Activated T-cell treated with anti-CD3 and anti-CD28 coated beads, Interleukin-2, amount 50 U/mL, for 24 hours (primary cell): ENCODE measurements at regions not wholly inside any gene's neighbourhood (a gene's known extent, or its start where the extent isn't known, plus 50 kb on each side); places are given as distances from the start of the nearest gene placed in this dataset.

ENCODE experiments used
- DNase-seq: peaks from one replicate; pipeline ENCODE4 v3.0.0-alpha.2; 2020
- H3K27ac Mint-ChIP-seq: 2 replicates; pipeline ENCODE4 v1.8.0; 2020; ENCODE audit warnings: mild to moderate bottlenecking, mixed read lengths
- H3K27me3 Mint-ChIP-seq: 2 replicates; pipeline ENCODE4 v1.8.0; 2020; ENCODE audit warnings: mixed read lengths
- H3K36me3 Mint-ChIP-seq: 2 replicates; pipeline ENCODE4 v1.8.0; 2020; ENCODE audit warnings: low read depth, mixed read lengths
- H3K4me1 Mint-ChIP-seq: 2 replicates; pipeline ENCODE4 v1.8.0; 2020; ENCODE audit warnings: low read depth, mixed read lengths
- H3K4me3 Mint-ChIP-seq: 2 replicates; pipeline ENCODE4 v1.8.0; 2020; ENCODE audit warnings: mild to moderate bottlenecking, moderate library complexity, mixed read lengths
- H3K9me3 Mint-ChIP-seq: 2 replicates; pipeline ENCODE4 v1.8.0; 2020; ENCODE audit warnings: mixed read lengths

GRCh38 chr12:20196767-20197166, 171.6 kb upstream of the PDE3A start:
- no peak overlapping the region for H3K4me3 Mint-ChIP-seq
- no peaks in the 10 kb centered on the region for H3K36me3 Mint-ChIP-seq
- DNase-seq: no peak
- no peak overlapping the region for H3K27ac Mint-ChIP-seq
- H3K9me3 Mint-ChIP-seq: peaks cover 5% of the 10 kb centered on the region
- H3K27me3 Mint-ChIP-seq: no peaks in the 10 kb centered on the region
- H3K4me1 Mint-ChIP-seq: no peaks in the 10 kb centered on the region

GRCh38 chr12:20197411-20197810, 170.9 kb upstream of the PDE3A start:
- Mint-ChIP-seq H3K4me1 (no peaks in the 10 kb centered on the region), H3K27ac (no peak overlapping the region), H3K36me3 (no peaks in the 10 kb centered on the region), H3K27me3 (no peaks in the 10 kb centered on the region), H3K9me3 (peaks cover 3% of the 10 kb centered on the region), H3K4me3 (no peak overlapping the region)
- no peak for DNase-seq

- H3K4me3 Mint-ChIP-seq: no peak overlapping the region
- no peak overlapping the region for H3K27ac Mint-ChIP-seq
- peaks cover 3% of the 10 kb centered on the region for H3K9me3 Mint-ChIP-seq
- H3K27me3 Mint-ChIP-seq: no peaks in the 10 kb centered on the region
- DNase-seq: no peak
- no peaks in the 10 kb centered on the region for H3K4me1 Mint-ChIP-seq
- H3K36me3 Mint-ChIP-seq: no peaks in the 10 kb centered on the region
These were observed 168.6 kb upstream of the PDE3A start for GRCh38 chr12:20199780-20200179.

DNA sequence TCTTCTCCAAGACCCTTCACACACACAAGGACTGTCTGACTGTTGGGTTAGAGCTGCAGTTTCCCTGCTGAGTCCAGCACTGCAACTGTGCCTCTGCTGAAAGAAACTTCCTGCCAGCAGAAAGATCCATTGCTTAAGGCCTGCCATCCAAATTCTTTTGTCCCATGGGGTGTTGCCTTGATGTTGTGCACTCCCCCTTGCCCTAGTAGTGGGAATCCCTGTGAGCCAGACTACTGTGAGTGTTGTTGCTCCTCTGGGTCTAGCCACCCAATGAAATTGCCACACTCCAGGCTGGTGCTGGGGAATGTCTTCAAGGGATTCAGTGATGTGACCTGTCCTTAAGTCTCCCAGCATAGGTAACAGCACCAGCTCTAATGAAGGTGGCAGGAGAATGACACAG, 166.6 kb upstream of the PDE3A start:
- Mint-ChIP-seq H3K36me3 (no peaks in the 10 kb centered on the region), H3K27me3 (no peaks in the 10 kb centered on the region), H3K27ac (no peak overlapping the region), H3K4me1 (no peaks in the 10 kb centered on the region), H3K4me3 (no peak overlapping the region), H3K9me3 (no peaks in the 10 kb centered on the region)
- DNase-seq: no peak

DNA sequence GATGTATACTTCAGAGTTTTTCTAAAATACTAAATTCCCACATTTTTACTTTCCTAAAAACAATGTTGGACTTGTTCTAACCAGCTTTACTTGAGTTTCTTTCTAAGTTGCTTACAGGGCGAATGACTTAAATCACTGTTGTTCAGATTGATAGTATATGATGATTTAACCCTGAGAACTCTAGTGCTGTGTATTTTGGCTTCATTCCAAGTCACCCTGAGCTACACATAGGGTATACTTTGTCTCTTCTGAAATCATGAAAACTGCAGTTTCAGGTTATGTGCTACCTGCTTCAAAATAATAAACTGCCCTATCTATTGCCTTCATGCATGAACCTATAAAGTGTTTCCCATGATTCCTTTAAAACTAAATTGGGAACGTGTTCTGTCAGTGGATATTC, 162.5 kb upstream of the PDE3A start:
- Mint-ChIP-seq H3K36me3 (no peaks in the 10 kb centered on the region), H3K4me3 (no peak overlapping the region), H3K27me3 (no peaks in the 10 kb centered on the region), H3K9me3 (no peaks in the 10 kb centered on the region), H3K27ac (no peak overlapping the region), H3K4me1 (no peaks in the 10 kb centered on the region)
- no peak for DNase-seq

GRCh38 chr12:20206410-20206809, 161.9 kb upstream of the PDE3A start:
- no peak for DNase-seq
- Mint-ChIP-seq H3K27me3 (no peaks in the 10 kb centered on the region), H3K36me3 (no peaks in the 10 kb centered on the region), H3K9me3 (no peaks in the 10 kb centered on the region), H3K4me3 (no peak overlapping the region), H3K4me1 (no peaks in the 10 kb centered on the region), H3K27ac (no peak overlapping the region)

DNA sequence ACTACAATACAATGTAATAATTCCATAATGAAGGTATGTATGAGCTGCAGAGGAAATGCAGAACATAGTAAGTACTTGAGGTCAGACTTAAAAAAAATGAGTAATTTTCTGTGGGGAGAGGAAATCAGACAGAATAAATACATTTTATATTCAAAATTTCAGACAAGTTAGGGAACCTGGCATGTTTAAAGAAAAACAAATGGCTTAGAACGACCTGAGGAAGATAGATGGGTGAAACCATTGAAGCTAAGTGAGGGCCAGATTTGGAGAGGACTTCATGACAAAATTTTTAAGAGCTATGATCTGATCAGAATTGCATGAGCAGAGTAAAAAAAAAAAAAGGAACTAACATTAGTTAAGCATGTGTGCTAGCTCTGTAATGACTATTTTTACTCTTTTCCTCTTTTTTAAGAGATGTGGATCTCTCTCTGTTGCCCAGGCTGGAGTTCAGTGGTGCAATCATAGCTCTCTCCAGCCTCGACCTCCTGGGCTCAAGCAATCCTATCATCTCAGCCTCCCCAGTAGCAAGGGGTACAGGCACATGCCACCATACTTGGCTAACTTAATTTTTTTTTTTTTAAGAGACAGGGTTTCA, 157.6 kb upstream of the PDE3A start:
- Mint-ChIP-seq H3K9me3 (no peaks in the 10 kb centered on the region), H3K4me1 (no peaks in the 10 kb centered on the region), H3K27me3 (no peaks in the 10 kb centered on the region), H3K27ac (no peak overlapping the region), H3K4me3 (no peak overlapping the region), H3K36me3 (no peaks in the 10 kb centered on the region)
- DNase-seq: no peak

- Mint-ChIP-seq H3K27me3 (no peaks in the 10 kb centered on the region), H3K9me3 (no peaks in the 10 kb centered on the region), H3K36me3 (no peaks in the 10 kb centered on the region), H3K27ac (no peak overlapping the region), H3K4me3 (no peak overlapping the region), H3K4me1 (no peaks in the 10 kb centered on the region)
- no peak for DNase-seq
These were observed 156.8 kb upstream of the PDE3A start for GRCh38 chr12:20211541-20211940.

GRCh38 chr12:20211981-20212421, 156.3 kb upstream of the PDE3A start:
- Mint-ChIP-seq H3K36me3 (no peaks in the 10 kb centered on the region), H3K9me3 (no peaks in the 10 kb centered on the region), H3K27ac (no peak overlapping the region), H3K4me1 (no peaks in the 10 kb centered on the region), H3K4me3 (no peak overlapping the region), H3K27me3 (no peaks in the 10 kb centered on the region)
- no peak for DNase-seq

GRCh38 chr12:20212658-20213555, 155.4 kb upstream of the PDE3A start:
- no peak overlapping the region for H3K4me3 Mint-ChIP-seq
- H3K27ac Mint-ChIP-seq: no peak overlapping the region
- H3K4me1 Mint-ChIP-seq: no peaks in the 10 kb centered on the region
- no peaks in the 10 kb centered on the region for H3K9me3 Mint-ChIP-seq
- H3K36me3 Mint-ChIP-seq: no peaks in the 10 kb centered on the region
- no peak for DNase-seq
- H3K27me3 Mint-ChIP-seq: no peaks in the 10 kb centered on the region

DNA sequence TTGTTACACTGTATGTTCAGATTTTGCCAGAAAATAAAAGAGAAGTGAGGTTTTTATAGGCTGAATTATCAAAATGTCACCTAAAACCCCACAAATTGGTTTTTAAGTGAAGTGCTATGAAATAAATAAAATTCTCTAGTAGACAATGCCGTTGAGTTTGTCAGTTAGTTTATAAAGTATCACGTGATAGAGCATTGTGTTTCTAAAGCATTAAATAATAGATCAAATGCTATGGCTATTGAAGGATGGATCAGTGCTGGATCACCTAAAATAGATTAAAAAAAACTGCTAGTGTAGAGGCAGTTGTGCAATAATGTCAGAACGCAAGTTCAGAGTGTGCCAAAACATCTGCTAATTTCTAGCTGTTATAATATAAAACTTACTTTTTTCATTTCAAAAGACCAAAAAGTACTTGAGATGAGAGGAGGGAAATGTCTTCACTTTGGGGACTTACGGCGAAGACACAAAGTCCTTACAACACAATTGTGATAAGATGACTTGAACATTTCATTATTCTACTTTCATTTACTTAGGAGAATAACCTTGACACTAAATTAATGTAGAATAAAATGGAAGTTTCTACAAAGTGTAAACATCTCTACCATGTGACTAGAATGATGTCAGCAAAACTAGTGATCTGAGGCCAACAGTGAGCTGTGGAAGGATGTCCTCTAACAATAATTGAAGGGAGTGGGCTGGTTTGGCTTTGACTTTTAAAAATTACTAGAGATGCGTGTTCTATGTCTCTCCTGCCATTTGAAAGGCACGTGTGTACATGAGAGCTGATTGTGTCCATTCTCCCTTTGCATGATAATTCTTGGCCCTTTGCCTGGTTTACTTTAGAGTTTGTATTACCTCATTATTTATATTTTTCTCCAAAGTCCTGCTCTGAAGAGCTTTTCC, 154.4 kb upstream of the PDE3A start:
- H3K4me3 Mint-ChIP-seq: no peak overlapping the region
- no peak overlapping the region for H3K27ac Mint-ChIP-seq
- H3K27me3 Mint-ChIP-seq: no peaks in the 10 kb centered on the region
- no peaks in the 10 kb centered on the region for H3K4me1 Mint-ChIP-seq
- no peak for DNase-seq
- H3K9me3 Mint-ChIP-seq: no peaks in the 10 kb centered on the region
- no peaks in the 10 kb centered on the region for H3K36me3 Mint-ChIP-seq

DNA sequence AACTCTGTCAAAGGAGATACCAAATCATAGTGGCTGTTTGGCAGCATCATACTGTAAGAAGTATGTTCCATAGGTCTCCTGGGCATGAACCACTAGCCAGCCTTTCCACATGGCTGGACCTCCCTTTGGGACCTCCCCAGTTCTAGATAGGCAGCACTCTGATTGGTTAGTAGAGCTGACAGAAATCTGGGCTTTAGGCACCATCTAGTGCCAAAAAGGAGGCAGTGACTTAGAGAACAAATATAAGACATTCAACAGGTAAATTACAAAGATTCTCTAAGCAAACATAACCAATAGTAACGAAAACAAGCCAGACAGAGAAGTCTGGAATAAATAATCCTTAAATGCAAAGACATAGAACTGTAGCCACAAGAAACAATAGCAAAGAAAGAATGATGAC, 148.0 kb upstream of the PDE3A start:
- H3K9me3 Mint-ChIP-seq: no peaks in the 10 kb centered on the region
- DNase-seq: no peak
- no peaks in the 10 kb centered on the region for H3K27me3 Mint-ChIP-seq
- no peaks in the 10 kb centered on the region for H3K4me1 Mint-ChIP-seq
- H3K27ac Mint-ChIP-seq: no peak overlapping the region
- H3K4me3 Mint-ChIP-seq: no peak overlapping the region
- no peaks in the 10 kb centered on the region for H3K36me3 Mint-ChIP-seq

DNA sequence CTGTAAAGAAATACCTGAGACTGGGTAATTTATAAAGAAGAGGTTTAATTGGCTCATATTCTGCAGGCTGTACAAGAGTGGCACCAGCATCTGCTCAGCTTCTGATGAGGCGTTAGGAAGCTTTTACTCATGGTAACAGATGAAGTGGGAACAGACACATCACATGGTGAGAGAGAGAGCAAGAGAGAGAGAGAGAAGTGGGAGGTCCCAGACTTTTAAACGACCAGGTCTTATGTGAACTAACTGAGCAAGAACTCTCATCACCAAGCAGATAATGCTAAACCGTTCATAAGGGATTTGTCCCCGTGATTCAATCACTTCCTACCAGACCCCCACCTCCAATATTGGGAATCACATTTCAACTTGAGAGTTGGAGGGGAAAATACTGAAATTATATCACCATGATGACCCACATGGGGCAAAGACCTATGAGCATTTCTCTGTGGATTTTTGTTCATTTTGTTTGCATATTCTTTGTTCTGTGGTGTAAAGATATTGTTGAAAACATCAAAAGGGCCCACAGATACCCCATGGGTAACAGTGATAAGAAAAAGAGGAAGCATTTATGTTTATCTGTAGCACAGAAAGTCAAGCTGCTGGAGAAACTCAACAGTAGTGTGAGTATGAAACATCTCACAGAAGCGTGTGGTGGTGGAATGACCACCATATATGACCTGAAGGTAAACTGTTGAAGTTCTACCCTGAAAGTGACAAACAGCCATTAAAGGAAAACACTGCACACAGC, 135.2 kb upstream of the PDE3A start:
- H3K4me3 Mint-ChIP-seq: no peak overlapping the region
- H3K27me3 Mint-ChIP-seq: no peaks in the 10 kb centered on the region
- H3K27ac Mint-ChIP-seq: no peak overlapping the region
- H3K36me3 Mint-ChIP-seq: no peaks in the 10 kb centered on the region
- DNase-seq: no peak
- H3K4me1 Mint-ChIP-seq: no peaks in the 10 kb centered on the region
- H3K9me3 Mint-ChIP-seq: peaks cover 3% of the 10 kb centered on the region

- Mint-ChIP-seq H3K27ac (no peak overlapping the region), H3K27me3 (no peaks in the 10 kb centered on the region)
These were observed 133.9 kb upstream of the PDE3A start for GRCh38 chr12:20234474-20234873.

More at GRCh38 chr12:20234474-20234873, 133.9 kb upstream of the PDE3A start:
- Mint-ChIP-seq H3K4me1 (no peaks in the 10 kb centered on the region), H3K36me3 (no peaks in the 10 kb centered on the region), H3K9me3 (peaks cover 3% of the 10 kb centered on the region), H3K4me3 (no peak overlapping the region)
- DNase-seq: no peak
